K562 (cell line): ENCODE measurements at regions not wholly inside any gene's neighbourhood (a gene's known extent, or its start where the extent isn't known, plus 50 kb on each side); places are given as distances from the start of the nearest gene placed in this dataset.

ENCODE experiments used
- ATAC-seq: fragments of 200-7000 bp; cut with Tn5 transposase; 3 replicates; pipeline ENCODE4 v1.9.1; 2020; ENCODE audit warnings: moderate library complexity
- BruUV-seq: library from RNA; stranded (reverse); fragments of 400-500 nt; replicated peaks from 2 replicates; lab custom pipeline; 2021; lab: Mats Ljungman, UMichigan
- CTCF ChIA-PET: fragments of 300-600 bp; formaldehyde crosslinking; extraction: SDS; loops from one replicate; lab custom pipeline; 2021; ENCODE audit warnings: low intra/inter-chr PET ratio; lab: Yijun Ruan, JAX
- POLR2A ChIA-PET: fragments of 300-600, 350-650 bp; sonication (Branson Sonifier 250); formaldehyde crosslinking; extraction: SDS; loops from one replicate; lab custom pipeline; 2021; ENCODE audit warnings: antibody characterized with exemption, inconsistent platforms; lab: Yijun Ruan, JAX
- DNase-seq, 4 experiments: peaks; one replicate each; pipeline versions ENCODE4 v3.0.0 to v3.0.0-alpha.2; 2011 to 2018; ENCODE audit warnings: low spot score in 3 of 4, mixed read lengths in 3 of 4; ENCODE audit errors: extremely low read depth in 1 of 4
- FAIRE-seq: peaks from 2 replicates; lab custom pipeline; 2011; peaks lifted over from hg19 to GRCh38; lab: Jason Lieb, UNC
- H2AFZ ChIP-seq: 2 replicates; pipeline ENCODE4 v1.6.0; 2011; ENCODE audit warnings: low read depth, low read length, control low read depth, inconsistent platforms
- H3K27ac ChIP-seq: fragments of 200-600 bp; 3 replicates; pipeline ENCODE4 v1.8.0; 2011; ENCODE audit warnings: low read depth, mild to moderate bottlenecking, control low read depth, inconsistent platforms, low read length, moderate library complexity, mixed read lengths; ENCODE audit errors: extremely low read depth
- H3K27me3 ChIP-seq, 2 experiments: fragments of 300-600 bp in 1 of 2; 2 replicates in 1 of 2; 3 replicates in 1 of 2; pipeline versions ENCODE4 v1.6.0 to v1.8.0; 2011; ENCODE audit warnings: inconsistent platforms in 2 of 2, low read length in 2 of 2, mild to moderate bottlenecking in 1 of 2, mixed read lengths in 1 of 2, moderate library complexity in 1 of 2; ENCODE audit not compliant: control insufficient read depth in 2 of 2, insufficient read depth in 2 of 2
- H3K36me3 ChIP-seq: fragments of 300-600 bp; 3 replicates; pipeline ENCODE4 v1.8.0; 2011; ENCODE audit warnings: mild to moderate bottlenecking, low read length, inconsistent platforms; ENCODE audit not compliant: control insufficient read depth, insufficient read depth
- H3K4me1 ChIP-seq, 2 experiments: fragments of 200-600 bp in 1 of 2; replicated peaks in 1 of 2; 2 replicates in 1 of 2; 3 replicates in 1 of 2; pipeline versions ENCODE4 v1.5.1 to v1.8.0; 2011; ENCODE audit warnings: inconsistent platforms in 2 of 2, low read length in 2 of 2, mild to moderate bottlenecking in 1 of 2, mixed read lengths in 1 of 2, moderate library complexity in 1 of 2; ENCODE audit not compliant: control insufficient read depth in 2 of 2, insufficient read depth in 2 of 2
- H3K4me2 ChIP-seq: 2 replicates; pipeline ENCODE4 v1.6.1; 2011; ENCODE audit warnings: low read length, control low read depth, inconsistent platforms, mixed read lengths; ENCODE audit not compliant: insufficient read depth
- H3K4me3 ChIP-seq: fragments of 200-600 bp; sonication (generic), shearing (Covaris generic); 2 replicates; pipeline ENCODE4 v1.5.1; 2016; ENCODE audit warnings: control low read depth, inconsistent platforms
- H3K79me2 ChIP-seq: fragments of 200-600 bp; 3 replicates; pipeline ENCODE4 v1.8.0; 2011; ENCODE audit warnings: low read length, inconsistent platforms; ENCODE audit not compliant: control insufficient read depth, insufficient read depth
- H3K9ac ChIP-seq, 2 experiments: 2 replicates each; pipeline versions ENCODE4 v1.6.0 to v1.6.1; 2011; ENCODE audit warnings: low read depth in 2 of 2, low read length in 2 of 2, control low read depth in 1 of 2, inconsistent platforms in 1 of 2, mild to moderate bottlenecking in 1 of 2, mixed read lengths in 1 of 2; ENCODE audit not compliant: insufficient read depth in 1 of 2
- H3K9me1 ChIP-seq: one replicate; pipeline ENCODE4 v1.6.0; 2011; ENCODE audit warnings: inconsistent platforms, mild to moderate bottlenecking, low read length, moderate library complexity; ENCODE audit not compliant: control insufficient read depth, insufficient read depth
- H3K9me3 ChIP-seq: replicated peaks from 2 replicates; pipeline ENCODE4 v1.5.1; 2011; ENCODE audit warnings: low read depth, low read length, inconsistent platforms; ENCODE audit not compliant: control insufficient read depth, insufficient read depth
- H4K20me1 ChIP-seq: replicated peaks from 2 replicates; pipeline ENCODE4 v1.6.1; 2011; ENCODE audit warnings: low read length, inconsistent platforms, mixed read lengths; ENCODE audit not compliant: control insufficient read depth, insufficient read depth
- FOXO4 ChIP-seq: fragments of 450-650 bp; formaldehyde crosslinking; IDR thresholded peaks from 2 replicates; pipeline ENCODE4 v1.4.0; 2020; ENCODE audit warnings: mild to moderate bottlenecking, moderate library complexity
- HDAC6 ChIP-seq: IDR thresholded peaks from 2 replicates; pipeline ENCODE4 v1.6.1; 2012; ENCODE audit warnings: low read depth, mild to moderate bottlenecking, control low read depth, inconsistent platforms, low read length, moderate library complexity
- HNRNPH1 ChIP-seq: fragments of 200-400 bp; formaldehyde crosslinking; optimal IDR thresholded peaks from 2 replicates; pipeline ENCODE3; 2017; ENCODE audit warnings: low read depth, mild to moderate bottlenecking, low read length, moderate library complexity
- MED1 ChIP-seq: sonication (generic); formaldehyde crosslinking; IDR thresholded peaks from 2 replicates; pipeline ENCODE4 v1.8.1; 2023; ENCODE audit warnings: missing genetic modification reagents, borderline replicate concordance
- PHF20 ChIP-seq: fragments of 450-650 bp; IDR thresholded peaks from 2 replicates; pipeline ENCODE4 v1.6.1; 2018; ENCODE audit not compliant: partially characterized antibody
- THAP7 ChIP-seq: fragments of 250-450 bp; sonication (Bioruptor Pico); IDR thresholded peaks from 2 replicates; pipeline ENCODE4 v1.5.0; 2021
- ZBTB5 ChIP-seq: fragments of 450-650 bp; IDR thresholded peaks from 2 replicates; pipeline ENCODE4 v1.6.1; 2017; ENCODE audit warnings: antibody characterized with exemption
- ZFP91 ChIP-seq: sonication (generic); formaldehyde crosslinking; IDR thresholded peaks from 2 replicates; pipeline ENCODE4 v1.8.0; 2022; ENCODE audit warnings: mild to moderate bottlenecking, missing genetic modification reagents
- ZNF121 ChIP-seq: sonication (generic); formaldehyde crosslinking; conservative IDR thresholded peaks from 2 replicates; pipeline ENCODE4 v1.8.0; 2022; ENCODE audit warnings: missing genetic modification reagents
- WGBS: fragments of 100-300 bp; shearing (Covaris generic); methylation state at CpG from one replicate; pipeline ENCODE4 v1.1.6; 2016; ENCODE audit warnings: low coverage, mixed read lengths; ENCODE audit not compliant: insufficient coverage; ENCODE audit errors: missing lambda C conversion rate; 5-methylcytosine and 5-hydroxymethylcytosine counted together
- in situ Hi-C: fragments of 300-500 bp; cut with MboI; formaldehyde crosslinking; loops from 4 replicates; pipeline ENCODE4 v1.15.0; 2018; ENCODE audit warnings: inconsistent platforms, mixed read lengths
- intact Hi-C: fragments of 100-400 bp; cut with micrococcal nuclease; formaldehyde crosslinking; loops from 2 replicates; pipeline ENCODE4 v1.14.2; 2022

- H3K4me1 ChIP-seq, result no peaks in the 10 kb centered on the region
- H3K9me1 ChIP-seq, result no peaks in the 10 kb centered on the region
- FAIRE-seq (no peak), ATAC-seq (no peak), DNase-seq (no peak)
- TF ChIP-seq HDAC6, result no peak
- TF ChIP-seq THAP7 (CRISPR knock-in tag), result no peak
- TF ChIP-seq ZFP91 (CRISPR knock-in tag), result no peak
- TF ChIP-seq HNRNPH1, result no peak
- WGBS, result 3% methylated on average over 6 of the region's 6 CpGs
- intact Hi-C loops (no loop called here), in situ Hi-C loops (no loop called here)
- H3K4me2 ChIP-seq, result no peak overlapping the region
- no peaks in the 10 kb centered on the region for H3K79me2 ChIP-seq
- H3K9ac ChIP-seq, result no peak overlapping the region
- H4K20me1 ChIP-seq, result no peaks in the 10 kb centered on the region
- BruUV-seq, result no TSS peak
- H2AFZ ChIP-seq, result no peak overlapping the region
- H3K36me3 ChIP-seq, result no peaks in the 10 kb centered on the region
- no peak overlapping the region for H3K4me3 ChIP-seq
- ChIA-PET CTCF (no interaction called here), POLR2A (no interaction called here)
- no peak overlapping the region for H3K27ac ChIP-seq
- no peaks in the 10 kb centered on the region for H3K9me3 ChIP-seq
- H3K27me3 ChIP-seq, result no peaks in the 10 kb centered on the region
These were observed 1885.4 kb upstream of the CELF4 start for GRCh38 chr18:39450958-39451357.

- Histone ChIP-seq H3K9me1 (no peaks in the 10 kb centered on the region), H3K4me1 (no peaks in the 10 kb centered on the region), H3K36me3 (no peaks in the 10 kb centered on the region), H3K4me3 (no peak overlapping the region), H3K4me2 (no peak overlapping the region), H3K79me2 (no peaks in the 10 kb centered on the region), H4K20me1 (no peaks in the 10 kb centered on the region), H3K27ac (no peak overlapping the region), H3K27me3 (no peaks in the 10 kb centered on the region), H2AFZ (no peak overlapping the region), H3K9ac (no peak overlapping the region), H3K9me3 (no peaks in the 10 kb centered on the region)
- BruUV-seq, result no TSS peak
- ChIA-PET CTCF (no interaction called here), POLR2A (no interaction called here)
- ATAC-seq (no peak), DNase-seq (no peak), FAIRE-seq (no peak)
- in situ Hi-C loops (no loop called here), intact Hi-C loops (no loop called here)
- WGBS, result 0% methylated on average over 3 of the region's 3 CpGs
- TF ChIP-seq PHF20, result no peak
- TF ChIP-seq ZBTB5, result no peak
- TF ChIP-seq ZNF121 (CRISPR knock-in tag), result no peak
- no peak for TF ChIP-seq FOXO4 (CRISPR knock-in tag)
- TF ChIP-seq MED1, result no peak
These were observed 1884.0 kb upstream of the CELF4 start for GRCh38 chr18:39449566-39449965.
